ENCODE measurements at regions not wholly inside any gene's neighbourhood (a gene's known extent, or its start where the extent isn't known, plus 50 kb on each side); places are given as distances from the start of the nearest gene placed in this dataset.

- no peak for DNase-seq
These were observed 1036.1 kb upstream of the TMEM132C start for GRCh38 chr12:127230843-127231260.

GRCh38 chr12:127231371-127231770 lies 1035.6 kb upstream of the TMEM132C start:
- no peak for DNase-seq

- DNase-seq: no peak
These were observed 1034.0 kb upstream of the TMEM132C start for GRCh38 chr12:127233016-127233415.

- DNase-seq: no peak
These were observed 1031.2 kb upstream of the TMEM132C start for GRCh38 chr12:127235761-127236160.

- no peak for DNase-seq
These were observed 1030.5 kb upstream of the TMEM132C start for GRCh38 chr12:127236491-127236890.

- DNase-seq: no peak
These were observed 1029.8 kb upstream of the TMEM132C start for GRCh38 chr12:127237151-127237550.

- DNase-seq: no peak
These were observed 1028.9 kb upstream of the TMEM132C start for GRCh38 chr12:127238107-127238506.

GRCh38 chr12:127239781-127240180 lies 1027.2 kb upstream of the TMEM132C start:
- no peak for DNase-seq

- DNase-seq: no peak
These were observed 1026.6 kb upstream of the TMEM132C start for GRCh38 chr12:127240249-127240929.

GRCh38 chr12:127241072-127241817 lies 1025.7 kb upstream of the TMEM132C start:
- no peak for DNase-seq

GRCh38 chr12:127245009-127245408 lies 1022.0 kb upstream of the TMEM132C start:
- DNase-seq: no peak

- no peak for DNase-seq
These were observed 1021.5 kb upstream of the TMEM132C start for GRCh38 chr12:127245437-127245836.

GRCh38 chr12:127247937-127248336 lies 1019.0 kb upstream of the TMEM132C start:
- no peak for DNase-seq

GRCh38 chr12:127249428-127249827 lies 1017.5 kb upstream of the TMEM132C start:
- no peak for DNase-seq

- DNase-seq: no peak
These were observed 1013.1 kb upstream of the TMEM132C start for GRCh38 chr12:127253797-127254327.

GRCh38 chr12:127254420-127254955 lies 1012.5 kb upstream of the TMEM132C start:
- DNase-seq: no peak

GRCh38 chr12:127257366-127257935 lies 1009.5 kb upstream of the TMEM132C start:
- DNase-seq: no peak

- DNase-seq: no peak
These were observed 1006.4 kb upstream of the TMEM132C start for GRCh38 chr12:127260531-127260930.

GRCh38 chr12:127260999-127261398 lies 1006.0 kb upstream of the TMEM132C start:
- no peak for DNase-seq

GRCh38 chr12:127262615-127263014 lies 1004.4 kb upstream of the TMEM132C start:
- no peak for DNase-seq

GRCh38 chr12:127263621-127264020 lies 1003.3 kb upstream of the TMEM132C start:
- DNase-seq: no peak

- no peak for DNase-seq
These were observed 999.8 kb upstream of the TMEM132C start for GRCh38 chr12:127267128-127267527.

- no peak for DNase-seq
These were observed 998.8 kb upstream of the TMEM132C start for GRCh38 chr12:127268213-127268612.
